ENCODE measurements at regions not wholly inside any gene's neighbourhood (a gene's known extent, or its start where the extent isn't known, plus 50 kb on each side); places are given as distances from the start of the nearest gene placed in this dataset.

DNA sequence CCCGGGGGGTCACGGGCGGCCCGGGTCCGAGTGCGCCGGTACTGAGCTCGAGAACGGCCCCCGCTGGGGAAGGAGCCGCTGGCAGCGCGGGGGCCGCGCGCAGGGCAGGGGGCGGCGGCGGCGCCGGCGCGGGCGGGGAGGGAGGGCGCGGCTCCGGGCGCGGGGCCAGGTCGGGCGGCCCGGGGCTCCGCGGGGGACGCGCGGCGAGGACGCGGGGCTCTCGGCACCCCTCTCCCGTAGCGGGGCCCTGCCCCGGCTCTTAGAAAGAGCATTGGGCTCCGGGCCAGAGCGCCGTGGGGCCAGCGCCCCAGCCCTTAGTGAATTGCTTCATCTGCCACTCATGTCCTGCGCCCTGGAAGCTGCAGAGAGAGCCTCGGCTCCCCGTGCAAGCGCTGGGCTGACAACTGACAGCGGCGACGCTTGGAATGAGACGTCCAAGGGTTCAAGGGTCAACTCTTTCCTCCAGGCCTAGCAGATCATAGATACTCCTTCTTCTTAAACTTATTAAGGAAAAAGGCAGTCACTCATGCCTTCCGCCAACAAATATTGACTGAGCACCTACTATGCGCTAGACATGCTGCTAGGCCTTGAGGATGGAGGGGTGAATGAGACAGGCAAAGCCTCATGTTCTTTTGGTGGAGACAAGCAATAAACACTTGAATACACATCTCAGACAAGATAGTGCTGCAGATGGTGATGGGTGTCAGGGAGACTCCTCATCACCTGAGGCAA, 140.8 kb downstream of the SMAD6 start:
- TF ChIP-seq, protein P1, sequence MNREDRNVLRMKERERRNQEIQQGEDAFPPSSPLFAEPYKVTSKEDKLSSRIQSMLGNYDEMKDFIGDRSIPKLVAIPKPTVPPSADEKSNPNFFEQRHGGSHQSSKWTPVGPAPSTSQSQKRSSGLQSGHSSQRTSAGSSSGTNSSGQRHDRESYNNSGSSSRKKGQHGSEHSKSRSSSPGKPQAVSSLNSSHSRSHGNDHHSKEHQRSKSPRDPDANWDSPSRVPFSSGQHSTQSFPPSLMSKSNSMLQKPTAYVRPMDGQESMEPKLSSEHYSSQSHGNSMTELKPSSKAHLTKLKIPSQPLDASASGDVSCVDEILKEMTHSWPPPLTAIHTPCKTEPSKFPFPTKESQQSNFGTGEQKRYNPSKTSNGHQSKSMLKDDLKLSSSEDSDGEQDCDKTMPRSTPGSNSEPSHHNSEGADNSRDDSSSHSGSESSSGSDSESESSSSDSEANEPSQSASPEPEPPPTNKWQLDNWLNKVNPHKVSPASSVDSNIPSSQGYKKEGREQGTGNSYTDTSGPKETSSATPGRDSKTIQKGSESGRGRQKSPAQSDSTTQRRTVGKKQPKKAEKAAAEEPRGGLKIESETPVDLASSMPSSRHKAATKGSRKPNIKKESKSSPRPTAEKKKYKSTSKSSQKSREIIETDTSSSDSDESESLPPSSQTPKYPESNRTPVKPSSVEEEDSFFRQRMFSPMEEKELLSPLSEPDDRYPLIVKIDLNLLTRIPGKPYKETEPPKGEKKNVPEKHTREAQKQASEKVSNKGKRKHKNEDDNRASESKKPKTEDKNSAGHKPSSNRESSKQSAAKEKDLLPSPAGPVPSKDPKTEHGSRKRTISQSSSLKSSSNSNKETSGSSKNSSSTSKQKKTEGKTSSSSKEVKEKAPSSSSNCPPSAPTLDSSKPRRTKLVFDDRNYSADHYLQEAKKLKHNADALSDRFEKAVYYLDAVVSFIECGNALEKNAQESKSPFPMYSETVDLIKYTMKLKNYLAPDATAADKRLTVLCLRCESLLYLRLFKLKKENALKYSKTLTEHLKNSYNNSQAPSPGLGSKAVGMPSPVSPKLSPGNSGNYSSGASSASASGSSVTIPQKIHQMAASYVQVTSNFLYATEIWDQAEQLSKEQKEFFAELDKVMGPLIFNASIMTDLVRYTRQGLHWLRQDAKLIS (CRISPR knock-in tag; IDR thresholded peaks at IDR 0.05; ENCODE audit: borderline replicate concordance): no peak
- TF ChIP-seq E2F4 (CRISPR knock-in tag; IDR thresholded peaks at IDR 0.05; ENCODE audit: borderline replicate concordance, low read depth) (no peak), FOXJ3 (CRISPR knock-in tag; IDR thresholded peaks at IDR 0.05; ENCODE audit: borderline replicate concordance) (no peak), NR3C1 (CRISPR knock-in tag; conservative IDR thresholded peaks at IDR 0.05; ENCODE audit: low read depth) (no peak), SMAD3 (CRISPR knock-in tag; IDR thresholded peaks at IDR 0.05; ENCODE audit: borderline replicate concordance) (no peak), NFYB (CRISPR knock-in tag; conservative IDR thresholded peaks at IDR 0.05; ENCODE audit: low read depth) (no peak), IRF2 (CRISPR knock-in tag; IDR thresholded peaks at IDR 0.05; ENCODE audit: borderline replicate concordance, low read depth) (no peak)
- TF ChIP-seq, protein P2, sequence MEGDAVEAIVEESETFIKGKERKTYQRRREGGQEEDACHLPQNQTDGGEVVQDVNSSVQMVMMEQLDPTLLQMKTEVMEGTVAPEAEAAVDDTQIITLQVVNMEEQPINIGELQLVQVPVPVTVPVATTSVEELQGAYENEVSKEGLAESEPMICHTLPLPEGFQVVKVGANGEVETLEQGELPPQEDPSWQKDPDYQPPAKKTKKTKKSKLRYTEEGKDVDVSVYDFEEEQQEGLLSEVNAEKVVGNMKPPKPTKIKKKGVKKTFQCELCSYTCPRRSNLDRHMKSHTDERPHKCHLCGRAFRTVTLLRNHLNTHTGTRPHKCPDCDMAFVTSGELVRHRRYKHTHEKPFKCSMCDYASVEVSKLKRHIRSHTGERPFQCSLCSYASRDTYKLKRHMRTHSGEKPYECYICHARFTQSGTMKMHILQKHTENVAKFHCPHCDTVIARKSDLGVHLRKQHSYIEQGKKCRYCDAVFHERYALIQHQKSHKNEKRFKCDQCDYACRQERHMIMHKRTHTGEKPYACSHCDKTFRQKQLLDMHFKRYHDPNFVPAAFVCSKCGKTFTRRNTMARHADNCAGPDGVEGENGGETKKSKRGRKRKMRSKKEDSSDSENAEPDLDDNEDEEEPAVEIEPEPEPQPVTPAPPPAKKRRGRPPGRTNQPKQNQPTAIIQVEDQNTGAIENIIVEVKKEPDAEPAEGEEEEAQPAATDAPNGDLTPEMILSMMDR (IDR thresholded peaks at IDR 0.05): no peak
- TF ChIP-seq, protein P3, sequence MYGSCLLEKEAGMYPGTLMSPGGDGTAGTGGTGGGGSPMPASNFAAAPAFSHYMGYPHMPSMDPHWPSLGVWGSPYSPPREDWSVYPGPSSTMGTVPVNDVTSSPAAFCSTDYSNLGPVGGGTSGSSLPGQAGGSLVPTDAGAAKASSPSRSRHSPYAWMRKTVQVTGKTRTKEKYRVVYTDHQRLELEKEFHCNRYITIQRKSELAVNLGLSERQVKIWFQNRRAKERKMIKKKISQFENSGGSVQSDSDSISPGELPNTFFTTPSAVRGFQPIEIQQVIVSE (CRISPR knock-in tag; IDR thresholded peaks at IDR 0.05; ENCODE audit: borderline replicate concordance): no peak
- TF ChIP-seq, protein P4, sequence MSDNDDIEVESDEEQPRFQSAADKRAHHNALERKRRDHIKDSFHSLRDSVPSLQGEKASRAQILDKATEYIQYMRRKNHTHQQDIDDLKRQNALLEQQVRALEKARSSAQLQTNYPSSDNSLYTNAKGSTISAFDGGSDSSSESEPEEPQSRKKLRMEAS (CRISPR knock-in tag; IDR thresholded peaks at IDR 0.05): no peak
- TF ChIP-seq, protein P5, sequence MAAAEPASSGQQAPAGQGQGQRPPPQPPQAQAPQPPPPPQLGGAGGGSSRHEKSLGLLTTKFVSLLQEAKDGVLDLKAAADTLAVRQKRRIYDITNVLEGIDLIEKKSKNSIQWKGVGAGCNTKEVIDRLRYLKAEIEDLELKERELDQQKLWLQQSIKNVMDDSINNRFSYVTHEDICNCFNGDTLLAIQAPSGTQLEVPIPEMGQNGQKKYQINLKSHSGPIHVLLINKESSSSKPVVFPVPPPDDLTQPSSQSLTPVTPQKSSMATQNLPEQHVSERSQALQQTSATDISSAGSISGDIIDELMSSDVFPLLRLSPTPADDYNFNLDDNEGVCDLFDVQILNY (CRISPR knock-in tag; IDR thresholded peaks at IDR 0.05): no peak
